Ascending aorta (tissue), 2 donors: ENCODE measurements at regions not wholly inside any gene's neighbourhood (a gene's known extent, or its start where the extent isn't known, plus 50 kb on each side); places are given as distances from the start of the nearest gene placed in this dataset.

Source experiments
- DNase-seq, 2 donors: peaks; one replicate each; pipeline ENCODE4 v3.0.0-alpha.2; 2019; ENCODE audit warnings: low spot score in 2 of 2
- H3K27ac ChIP-seq, 2 donors: fragments of 200-600 bp; sonication (generic); one replicate each; pipeline ENCODE4 v1.5.1; 2016 to 2017; ENCODE audit warnings: mild to moderate bottlenecking in 1 of 2
- H3K27me3 ChIP-seq: fragments of 200-600 bp; sonication (generic); one replicate; pipeline ENCODE4 v1.5.1; 2017
- H3K36me3 ChIP-seq, 2 donors: fragments of 200-600 bp; sonication (generic); one replicate each; pipeline ENCODE4 v1.5.1; 2016
- H3K4me1 ChIP-seq, 2 donors: fragments of 200-600 bp; sonication (generic); one replicate each; pipeline ENCODE4 v1.5.1; 2016 to 2017; ENCODE audit warnings: mild to moderate bottlenecking in 1 of 2
- H3K4me3 ChIP-seq, 2 donors: fragments of 200-600 bp; sonication (generic); one replicate each; pipeline ENCODE4 v1.5.1; 2016 to 2017; ENCODE audit warnings: mild to moderate bottlenecking in 1 of 2
- H3K9me3 ChIP-seq, 2 donors: fragments of 200-600 bp; sonication (generic); one replicate each; pipeline ENCODE4 v1.5.1; 2016
- CTCF ChIP-seq, 3 experiments: fragments of 200-600 bp in 2 of 3; fragments of 450-650 bp in 1 of 3; sonication (generic) in 2 of 3; IDR thresholded peaks; one replicate each; pipeline ENCODE4 v1.5.1; 2016 to 2019; ENCODE audit warnings: antibody characterized with exemption in 3 of 3, mild to moderate bottlenecking in 1 of 3, moderate library complexity in 1 of 3
- intact Hi-C: fragments of 100-400 bp; cut with DNase I; formaldehyde crosslinking; loops from one replicate; pipeline ENCODE4 v1.15.1; 2023

- no peaks in the 10 kb centered on the region for H3K9me3 ChIP-seq
- DNase-seq: no peak
- no peak overlapping the region for H3K4me3 ChIP-seq
- H3K4me1 ChIP-seq: no peaks in the 10 kb centered on the region
- H3K27me3 ChIP-seq: no peaks in the 10 kb centered on the region
- no peaks in the 10 kb centered on the region for H3K36me3 ChIP-seq
- no peak overlapping the region for H3K27ac ChIP-seq
- intact Hi-C loops: no loop called here
- no peak for TF ChIP-seq CTCF (IDR thresholded peaks at IDR 0.05)
Observed at GRCh38 chr9:87247097-87247496, 250.6 kb upstream of the DAPK1 start.

- Histone ChIP-seq H3K9me3 (no peaks in the 10 kb centered on the region), H3K36me3 (no peaks in the 10 kb centered on the region), H3K27me3 (no peaks in the 10 kb centered on the region), H3K4me1 (no peaks in the 10 kb centered on the region), H3K4me3 (no peak overlapping the region), H3K27ac (no peak overlapping the region)
- intact Hi-C loops: no loop called here
- DNase-seq: no peak
- TF ChIP-seq CTCF (IDR thresholded peaks at IDR 0.05): no peak
Observed at GRCh38 chr9:87249029-87249428, 248.6 kb upstream of the DAPK1 start.

GRCh38 chr9:87250205-87250604 lies 247.5 kb upstream of the DAPK1 start:
- intact Hi-C loops: no loop called here
- DNase-seq: no peak
- no peak overlapping the region for H3K4me3 ChIP-seq
- H3K4me1 ChIP-seq: peaks cover 0 to under 1% of the 10 kb centered on the region in 2 donors
- no peak for TF ChIP-seq CTCF (IDR thresholded peaks at IDR 0.05)
- H3K36me3 ChIP-seq: no peaks in the 10 kb centered on the region
- no peaks in the 10 kb centered on the region for H3K9me3 ChIP-seq
- H3K27ac ChIP-seq: no peak overlapping the region
- no peaks in the 10 kb centered on the region for H3K27me3 ChIP-seq

GRCh38 chr9:87255431-87256155 lies 242.1 kb upstream of the DAPK1 start:
- intact Hi-C loops: no loop called here
- no peak overlapping the region for H3K4me3 ChIP-seq

GRCh38 chr9:87256973-87257372 lies 240.7 kb upstream of the DAPK1 start:
- no peak for DNase-seq
- Histone ChIP-seq H3K27me3 (no peaks in the 10 kb centered on the region), H3K9me3 (no peaks in the 10 kb centered on the region), H3K4me1 (peaks cover 0 to 3% of the 10 kb centered on the region in 2 donors), H3K36me3 (no peaks in the 10 kb centered on the region), H3K4me3 (no peak overlapping the region), H3K27ac (no peak overlapping the region)
- TF ChIP-seq CTCF (IDR thresholded peaks at IDR 0.05): no peak
- intact Hi-C loops: no loop called here

More at GRCh38 chr9:87255431-87256155, 242.1 kb upstream of the DAPK1 start:
- TF ChIP-seq CTCF (IDR thresholded peaks at IDR 0.05): no peak
- Histone ChIP-seq H3K27me3 (no peaks in the 10 kb centered on the region), H3K27ac (peak overlapping the region in 1 of 2 donors; percentile 39), H3K9me3 (no peaks in the 10 kb centered on the region), H3K4me1 (peaks cover 0 to 3% of the 10 kb centered on the region in 2 donors), H3K36me3 (no peaks in the 10 kb centered on the region)
- DNase-seq: no peak
